ENCODE measurements at regions not wholly inside any gene's neighbourhood (a gene's known extent, or its start where the extent isn't known, plus 50 kb on each side); places are given as distances from the start of the nearest gene placed in this dataset.
"Not testable (repeated sequence)": the region's sequence is repeated elsewhere in the genome, so short reads cannot be mapped to it uniquely, and the experiment has no call there.

DNA sequence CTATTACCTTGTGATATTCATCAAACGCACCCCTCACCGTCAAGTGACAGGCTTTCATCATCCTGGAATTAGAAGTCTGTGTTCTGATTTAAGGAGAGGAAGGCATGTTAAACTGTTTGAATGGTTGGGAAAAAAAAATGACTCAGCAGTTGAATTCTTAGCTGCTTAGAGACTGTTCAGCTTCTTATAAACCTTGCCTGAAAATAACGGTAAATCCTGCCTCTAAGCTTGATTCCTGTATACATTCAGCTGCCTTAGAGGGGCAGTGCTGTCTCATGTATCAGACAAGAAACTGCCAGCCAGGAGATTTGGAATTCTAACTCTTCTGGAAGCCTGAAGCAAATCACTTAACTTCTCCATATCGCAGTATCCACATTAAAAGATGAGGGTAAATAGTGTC, 437.4 kb downstream of the JRKL start:
- TF ChIP-seq CTCF (IDR thresholded peaks at IDR 0.05; ENCODE audit: low read depth, low read length) = peak; percentile 54
- no peaks in the 10 kb centered on the region for H3K4me1 ChIP-seq
- H3K9me3 ChIP-seq = no peaks in the 10 kb centered on the region
- H3K4me3 ChIP-seq (ENCODE audit: low read depth, low read length) = no peak overlapping the region
- no peaks in the 10 kb centered on the region for H3K27me3 ChIP-seq
- DNase-seq = peak; percentile 33
- no peaks in the 10 kb centered on the region for H3K36me3 ChIP-seq

GRCh38 chr11:96841792-96842191, 452.0 kb downstream of the JRKL start:
- no peak overlapping the region for H3K4me3 ChIP-seq (ENCODE audit: low read depth, low read length)
- no peak for DNase-seq
- no peak for TF ChIP-seq CTCF (IDR thresholded peaks at IDR 0.05; ENCODE audit: low read depth, low read length)
- no peaks in the 10 kb centered on the region for H3K36me3 ChIP-seq
- H3K27me3 ChIP-seq = no peaks in the 10 kb centered on the region
- no peaks in the 10 kb centered on the region for H3K4me1 ChIP-seq
- no peaks in the 10 kb centered on the region for H3K9me3 ChIP-seq

DNA sequence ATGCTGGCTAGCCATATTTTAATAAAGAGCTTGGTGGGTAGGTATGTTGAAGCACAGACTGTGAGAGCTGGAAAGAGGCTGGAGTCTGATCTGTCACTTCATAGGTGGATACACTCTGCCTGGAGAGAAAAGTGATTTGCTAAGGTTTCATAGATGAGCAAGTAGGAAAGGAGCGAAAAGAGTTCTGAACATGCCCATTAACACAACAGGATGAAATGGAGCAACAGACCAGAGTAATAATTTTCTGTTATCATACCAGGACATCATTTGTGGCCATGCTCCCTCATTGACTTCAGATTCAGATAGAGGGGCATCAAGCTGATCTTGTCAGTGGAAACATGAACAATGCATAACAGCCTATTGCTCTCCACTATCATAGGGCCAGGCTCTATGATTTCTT, 452.9 kb downstream of the JRKL start:
- no peaks in the 10 kb centered on the region for H3K4me1 ChIP-seq
- H3K4me3 ChIP-seq (ENCODE audit: low read depth, low read length) = no peak overlapping the region
- no peaks in the 10 kb centered on the region for H3K27me3 ChIP-seq
- DNase-seq = no peak
- no peak for TF ChIP-seq CTCF (IDR thresholded peaks at IDR 0.05; ENCODE audit: low read depth, low read length)
- H3K36me3 ChIP-seq = no peaks in the 10 kb centered on the region
- no peaks in the 10 kb centered on the region for H3K9me3 ChIP-seq

DNA sequence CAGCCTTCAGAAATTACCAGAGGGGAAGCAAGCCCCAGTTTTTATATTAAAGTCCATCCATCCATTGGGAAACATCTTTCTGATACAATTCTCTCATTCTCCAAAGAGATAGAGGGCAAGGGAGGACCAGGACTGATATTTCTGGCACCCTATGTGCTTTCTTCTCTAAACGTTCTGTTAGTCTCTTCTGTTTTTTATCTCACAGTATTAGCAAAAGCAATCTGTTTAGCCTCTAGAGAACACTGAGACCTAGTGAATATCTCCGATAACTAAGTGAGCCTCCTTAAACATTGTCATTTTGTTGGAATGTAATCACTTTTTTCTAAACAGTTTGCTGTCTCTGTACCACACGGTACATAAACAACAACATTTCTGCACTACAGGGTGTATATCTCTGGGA, 464.6 kb downstream of the JRKL start:
- DNase-seq = no peak
- H3K4me3 ChIP-seq (ENCODE audit: low read depth, low read length) = no peak overlapping the region
- no peaks in the 10 kb centered on the region for H3K4me1 ChIP-seq
- TF ChIP-seq CTCF (IDR thresholded peaks at IDR 0.05; ENCODE audit: low read depth, low read length) = no peak
- H3K27me3 ChIP-seq = no peaks in the 10 kb centered on the region
- no peaks in the 10 kb centered on the region for H3K9me3 ChIP-seq
- no peaks in the 10 kb centered on the region for H3K36me3 ChIP-seq

GRCh38 chr11:96861722-96862121, 471.9 kb downstream of the JRKL start:
- not testable (repeated sequence) for H3K4me3 ChIP-seq (ENCODE audit: low read depth, low read length); DNase-seq; H3K4me1 ChIP-seq; H3K36me3 ChIP-seq; H3K27me3 ChIP-seq; H3K9me3 ChIP-seq

DNA sequence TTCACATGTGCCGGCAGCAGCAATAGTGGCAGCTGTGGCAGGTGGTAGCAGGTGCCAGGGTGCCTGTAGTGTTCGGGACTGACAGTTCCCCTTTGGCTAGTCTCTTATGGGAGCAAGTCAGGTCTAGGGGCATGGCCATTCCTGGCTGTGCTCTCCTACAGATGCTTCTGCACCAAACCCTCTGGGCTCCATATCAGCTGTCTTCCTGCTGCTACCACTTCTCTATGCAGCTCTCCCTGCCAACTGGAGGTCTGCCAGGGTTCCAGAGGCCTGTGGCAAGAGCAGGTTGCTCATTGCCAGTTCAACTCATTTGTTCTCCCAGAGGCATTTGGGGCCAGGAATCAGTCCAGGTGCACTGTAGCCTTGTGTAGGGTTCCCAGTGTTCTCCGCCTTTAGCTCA, 473.7 kb downstream of the JRKL start:
- no peaks in the 10 kb centered on the region for H3K9me3 ChIP-seq
- no peak for TF ChIP-seq CTCF (IDR thresholded peaks at IDR 0.05; ENCODE audit: low read depth, low read length)
- DNase-seq = peak; percentile 66
- H3K4me3 ChIP-seq (ENCODE audit: low read depth, low read length) = no peak overlapping the region
- no peaks in the 10 kb centered on the region for H3K27me3 ChIP-seq
- H3K36me3 ChIP-seq = no peaks in the 10 kb centered on the region
- no peaks in the 10 kb centered on the region; the same call in 1 of the 2 replicates for H3K4me1 ChIP-seq

DNA sequence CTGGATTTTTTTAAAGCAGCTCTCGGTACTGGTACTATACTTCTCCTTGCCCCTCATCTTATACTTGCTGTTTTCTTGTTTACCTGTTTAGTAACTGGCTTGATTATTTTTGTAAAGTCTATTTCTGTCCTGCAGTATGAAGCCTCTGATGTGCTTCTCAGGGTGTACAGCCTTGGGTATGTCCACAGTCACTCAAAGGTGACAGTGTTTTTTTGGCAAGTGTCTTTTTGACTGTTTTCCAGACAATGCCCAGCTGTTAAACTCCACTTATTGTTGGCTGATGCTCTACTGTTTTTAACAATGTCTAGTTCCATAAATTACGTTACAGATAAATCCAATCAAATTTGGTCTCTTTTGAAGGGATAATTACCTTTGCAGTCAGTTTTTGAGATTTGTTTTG, 475.2 kb downstream of the JRKL start:
- no peak overlapping the region for H3K4me3 ChIP-seq (ENCODE audit: low read depth, low read length)
- no peak for TF ChIP-seq CTCF (IDR thresholded peaks at IDR 0.05; ENCODE audit: low read depth, low read length)
- no peaks in the 10 kb centered on the region; the same call in 1 of the 2 replicates for H3K4me1 ChIP-seq
- H3K9me3 ChIP-seq = no peaks in the 10 kb centered on the region
- H3K36me3 ChIP-seq = no peaks in the 10 kb centered on the region
- no peak for DNase-seq
- H3K27me3 ChIP-seq = no peaks in the 10 kb centered on the region

Measured in BE2C (cell line).